Adrenal gland (tissue), 5 donors: ENCODE measurements at regions not wholly inside any gene's neighbourhood (a gene's known extent, or its start where the extent isn't known, plus 50 kb on each side); places are given as distances from the start of the nearest gene placed in this dataset.

Source experiments
- POLR2A ChIP-seq, 2 donors: fragments of 450-650 bp; IDR thresholded peaks; one replicate each; pipeline ENCODE4 v1.6.1; 2017; ENCODE audit warnings: antibody characterized with exemption in 2 of 2, mild to moderate bottlenecking in 2 of 2, moderate library complexity in 1 of 2
- TF ChIP-seq, protein P1 (sequence below), 6 experiments: fragments of 450-650 bp in 4 of 6; fragments of 200-600 bp in 2 of 6; sonication (generic) in 1 of 6; IDR thresholded peaks; 1 replicate in 5 of 6; 2 replicates in 1 of 6; pipeline versions ENCODE4 v1.5.1 to v1.8.0; 2016 to 2021; ENCODE audit warnings: antibody characterized with exemption in 6 of 6, mild to moderate bottlenecking in 2 of 6, moderate library complexity in 1 of 6
- donor health status: DM: no; HTN: no; CAD: no.

DNA sequence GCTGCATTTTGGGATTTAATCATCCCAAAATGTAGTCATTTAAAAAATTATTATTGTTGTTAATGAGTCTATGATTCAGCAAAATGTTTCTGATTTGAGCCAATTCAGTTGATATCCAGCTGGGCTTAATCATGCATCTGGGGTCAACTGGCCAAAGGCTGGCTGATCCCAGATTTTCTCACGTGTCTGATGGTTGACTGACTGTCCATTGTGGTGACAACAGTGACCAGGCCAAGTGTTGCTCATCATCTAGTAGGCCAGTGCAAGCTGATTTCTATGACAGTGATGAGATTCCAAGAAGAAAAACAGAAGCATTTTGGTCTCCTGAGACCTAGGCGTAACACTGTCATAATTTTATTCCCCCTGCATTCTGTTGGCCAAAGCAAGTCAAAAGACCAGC lies 80.1 kb upstream of the ZC3H11B start:
- no peak for TF ChIP-seq POLR2A (IDR thresholded peaks at IDR 0.05)
- TF ChIP-seq, protein P1, sequence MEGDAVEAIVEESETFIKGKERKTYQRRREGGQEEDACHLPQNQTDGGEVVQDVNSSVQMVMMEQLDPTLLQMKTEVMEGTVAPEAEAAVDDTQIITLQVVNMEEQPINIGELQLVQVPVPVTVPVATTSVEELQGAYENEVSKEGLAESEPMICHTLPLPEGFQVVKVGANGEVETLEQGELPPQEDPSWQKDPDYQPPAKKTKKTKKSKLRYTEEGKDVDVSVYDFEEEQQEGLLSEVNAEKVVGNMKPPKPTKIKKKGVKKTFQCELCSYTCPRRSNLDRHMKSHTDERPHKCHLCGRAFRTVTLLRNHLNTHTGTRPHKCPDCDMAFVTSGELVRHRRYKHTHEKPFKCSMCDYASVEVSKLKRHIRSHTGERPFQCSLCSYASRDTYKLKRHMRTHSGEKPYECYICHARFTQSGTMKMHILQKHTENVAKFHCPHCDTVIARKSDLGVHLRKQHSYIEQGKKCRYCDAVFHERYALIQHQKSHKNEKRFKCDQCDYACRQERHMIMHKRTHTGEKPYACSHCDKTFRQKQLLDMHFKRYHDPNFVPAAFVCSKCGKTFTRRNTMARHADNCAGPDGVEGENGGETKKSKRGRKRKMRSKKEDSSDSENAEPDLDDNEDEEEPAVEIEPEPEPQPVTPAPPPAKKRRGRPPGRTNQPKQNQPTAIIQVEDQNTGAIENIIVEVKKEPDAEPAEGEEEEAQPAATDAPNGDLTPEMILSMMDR (IDR thresholded peaks at IDR 0.05): no peak
